Colonic mucosa (tissue), 4 donors: ENCODE measurements at regions not wholly inside any gene's neighbourhood (a gene's known extent, or its start where the extent isn't known, plus 50 kb on each side); places are given as distances from the start of the nearest gene placed in this dataset.

Source experiments
- DNase-seq: peaks from one replicate; pipeline ENCODE4 v3.0.0-alpha.2; 2020
- H3K27ac ChIP-seq: fragments of 200-600 bp; one replicate; pipeline ENCODE4 v1.8.0; 2021
- H3K27me3 ChIP-seq: fragments of 200-600 bp; one replicate; pipeline ENCODE4 v1.8.0; 2021
- H3K36me3 ChIP-seq: fragments of 200-600 bp; one replicate; pipeline ENCODE4 v1.8.0; 2021
- H3K4me1 ChIP-seq: fragments of 200-600 bp; one replicate; pipeline ENCODE4 v1.8.0; 2021; ENCODE audit warnings: mild to moderate bottlenecking
- H3K4me3 ChIP-seq: fragments of 200-600 bp; one replicate; pipeline ENCODE4 v1.8.0; 2021
- H3K9ac ChIP-seq, 2 donors: one replicate each; pipeline ENCODE4 v1.7.0; 2013; ENCODE audit warnings: control low read depth in 2 of 2, low read depth in 2 of 2, low read length in 2 of 2
- H3K9me3 ChIP-seq: fragments of 200-600 bp; one replicate; pipeline ENCODE4 v1.8.0; 2021
- intact Hi-C: fragments of 100-400 bp; cut with DNase I; formaldehyde crosslinking; loops from one replicate; pipeline ENCODE4 v1.14.1; 2022
- TF ChIP-seq, protein P1 (sequence below): fragments of 200-600 bp; IDR thresholded peaks from one replicate; pipeline ENCODE4 v1.8.0; 2022; ENCODE audit warnings: antibody characterized with exemption, mild to moderate bottlenecking
- donor health status: healthy.
- donor health status: DM: no; HTN: no; CAD: no.
- donor health status: DM: no; HTN: no; CAD: no.

DNA sequence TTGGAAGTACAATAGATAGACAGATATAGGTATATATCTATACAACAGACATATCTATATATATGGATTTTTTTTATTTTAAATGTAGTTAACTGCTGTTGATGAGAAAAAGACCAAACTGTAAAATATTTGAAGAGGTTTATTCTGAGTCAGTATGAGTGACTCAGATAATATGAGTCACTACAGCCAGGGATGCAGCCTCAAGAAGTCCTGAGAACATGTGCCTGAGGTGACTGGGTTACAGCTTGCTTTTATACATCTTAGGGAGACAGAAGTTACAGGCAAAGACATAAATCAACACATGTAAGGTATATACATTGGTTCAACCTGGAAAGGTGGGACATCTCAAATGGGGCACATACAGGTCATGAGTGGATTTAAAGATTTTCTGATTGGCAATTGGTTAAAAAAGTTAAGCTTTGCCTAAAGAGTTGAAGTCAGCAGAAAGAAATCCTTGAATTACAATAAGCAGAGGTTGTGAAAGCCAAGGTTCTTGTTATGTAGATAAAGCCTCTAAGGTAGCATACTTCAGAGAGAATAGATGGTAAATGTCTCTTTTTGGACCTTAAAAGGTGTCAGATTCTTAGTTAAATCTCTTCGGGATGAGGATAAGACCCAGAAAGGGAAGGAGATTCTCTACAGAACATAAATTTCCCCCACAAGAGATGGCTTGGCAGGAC, 149.9 kb downstream of the RBM43 start:
- no peak for DNase-seq
- no peak overlapping the region for H3K27ac ChIP-seq

GRCh38 chr2:151106805-151107506, 154.7 kb downstream of the RBM43 start:
- intact Hi-C loops, result no loop called here
- no peak overlapping the region for H3K9ac ChIP-seq
- TF ChIP-seq, protein P1, sequence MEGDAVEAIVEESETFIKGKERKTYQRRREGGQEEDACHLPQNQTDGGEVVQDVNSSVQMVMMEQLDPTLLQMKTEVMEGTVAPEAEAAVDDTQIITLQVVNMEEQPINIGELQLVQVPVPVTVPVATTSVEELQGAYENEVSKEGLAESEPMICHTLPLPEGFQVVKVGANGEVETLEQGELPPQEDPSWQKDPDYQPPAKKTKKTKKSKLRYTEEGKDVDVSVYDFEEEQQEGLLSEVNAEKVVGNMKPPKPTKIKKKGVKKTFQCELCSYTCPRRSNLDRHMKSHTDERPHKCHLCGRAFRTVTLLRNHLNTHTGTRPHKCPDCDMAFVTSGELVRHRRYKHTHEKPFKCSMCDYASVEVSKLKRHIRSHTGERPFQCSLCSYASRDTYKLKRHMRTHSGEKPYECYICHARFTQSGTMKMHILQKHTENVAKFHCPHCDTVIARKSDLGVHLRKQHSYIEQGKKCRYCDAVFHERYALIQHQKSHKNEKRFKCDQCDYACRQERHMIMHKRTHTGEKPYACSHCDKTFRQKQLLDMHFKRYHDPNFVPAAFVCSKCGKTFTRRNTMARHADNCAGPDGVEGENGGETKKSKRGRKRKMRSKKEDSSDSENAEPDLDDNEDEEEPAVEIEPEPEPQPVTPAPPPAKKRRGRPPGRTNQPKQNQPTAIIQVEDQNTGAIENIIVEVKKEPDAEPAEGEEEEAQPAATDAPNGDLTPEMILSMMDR, result no peak
- H3K27me3 ChIP-seq, result no peaks in the 10 kb centered on the region
- DNase-seq, result no peak
- no peaks in the 10 kb centered on the region for H3K9me3 ChIP-seq
- H3K36me3 ChIP-seq, result no peaks in the 10 kb centered on the region
- no peaks in the 10 kb centered on the region for H3K4me1 ChIP-seq
- no peak overlapping the region for H3K4me3 ChIP-seq
- H3K27ac ChIP-seq, result no peak overlapping the region

More for the DNA sequence above, 149.9 kb downstream of the RBM43 start:
- H3K4me3 ChIP-seq, result no peak overlapping the region
- H3K9me3 ChIP-seq, result no peaks in the 10 kb centered on the region
- no peaks in the 10 kb centered on the region for H3K36me3 ChIP-seq
- no peaks in the 10 kb centered on the region for H3K27me3 ChIP-seq
- TF ChIP-seq, protein P1, result no peak
- no peaks in the 10 kb centered on the region for H3K4me1 ChIP-seq
- H3K9ac ChIP-seq, result no peak overlapping the region
- intact Hi-C loops, result no loop called here

DNA sequence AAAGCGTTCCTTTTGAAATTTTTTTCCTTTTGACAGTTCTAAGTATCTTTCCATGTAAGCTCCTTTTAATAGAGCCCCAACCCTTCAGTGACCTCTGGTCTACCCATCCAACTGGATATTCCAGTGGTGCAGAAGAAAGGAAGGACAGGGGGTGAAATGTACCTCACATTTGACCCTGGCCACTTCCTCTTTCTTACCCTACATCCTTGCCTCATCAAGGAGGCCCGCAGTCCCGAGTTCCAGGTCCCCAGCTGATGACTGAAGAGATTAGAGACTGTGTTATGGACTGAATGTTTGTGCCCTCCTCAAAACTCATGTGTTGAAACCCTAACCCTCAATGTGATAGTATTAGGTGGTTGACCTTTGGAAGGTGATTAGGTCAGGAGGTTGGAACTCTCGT, 158.1 kb downstream of the RBM43 start:
- H3K9me3 ChIP-seq, result no peaks in the 10 kb centered on the region
- no peaks in the 10 kb centered on the region for H3K27me3 ChIP-seq
- DNase-seq, result no peak
- no peak overlapping the region for H3K9ac ChIP-seq
- H3K4me1 ChIP-seq, result no peaks in the 10 kb centered on the region
- no peaks in the 10 kb centered on the region for H3K36me3 ChIP-seq
- TF ChIP-seq, protein P1, result no peak
- no peak overlapping the region for H3K27ac ChIP-seq
- intact Hi-C loops, result no loop called here
- no peak overlapping the region for H3K4me3 ChIP-seq

DNA sequence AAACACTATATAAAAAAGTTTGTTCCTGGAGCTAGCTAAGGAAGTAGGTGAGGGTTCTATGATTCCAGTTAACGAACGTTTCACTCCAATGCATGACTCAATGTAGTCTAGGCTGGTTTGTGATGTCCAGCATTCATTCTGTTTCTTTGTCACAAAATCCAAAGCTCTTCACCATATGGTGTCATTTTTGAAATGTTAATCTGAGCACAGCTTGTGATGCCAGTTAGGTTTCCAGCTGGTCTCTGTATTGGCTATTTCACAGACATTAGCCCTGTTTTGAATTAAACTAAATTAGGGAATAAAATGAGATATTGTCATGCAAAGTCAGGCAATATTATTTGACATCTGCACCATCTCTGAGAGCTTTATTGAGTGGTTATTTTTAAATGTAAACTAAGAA, 159.4 kb downstream of the RBM43 start:
- Histone ChIP-seq H3K27ac (no peak overlapping the region), H3K4me3 (no peak overlapping the region), H3K9me3 (no peaks in the 10 kb centered on the region), H3K27me3 (no peaks in the 10 kb centered on the region), H3K9ac (no peak overlapping the region), H3K36me3 (no peaks in the 10 kb centered on the region), H3K4me1 (no peaks in the 10 kb centered on the region)
- TF ChIP-seq, protein P1, result no peak
- intact Hi-C loops, result no loop called here
- DNase-seq, result no peak

DNA sequence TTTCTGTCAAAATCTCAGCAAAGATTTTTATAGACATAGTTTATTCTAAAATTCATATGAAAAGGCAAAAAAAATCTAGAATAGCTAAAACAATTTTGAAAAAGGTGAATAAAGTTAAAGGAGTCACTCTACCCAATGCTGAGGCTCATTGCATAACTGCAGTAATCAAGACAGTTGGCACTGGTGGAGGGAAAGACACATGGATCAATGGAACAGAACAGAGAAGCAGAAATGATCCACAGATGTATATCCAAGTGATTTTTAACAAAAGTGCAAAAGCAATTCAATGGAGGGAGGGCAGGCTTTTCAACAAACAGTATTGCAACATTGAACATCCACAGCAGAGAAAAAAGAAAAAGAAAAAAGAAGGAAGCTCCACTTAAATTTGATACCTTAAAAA, 162.8 kb downstream of the RBM43 start:
- no peak overlapping the region for H3K27ac ChIP-seq
- TF ChIP-seq, protein P1, result no peak
- no peaks in the 10 kb centered on the region for H3K9me3 ChIP-seq
- no peaks in the 10 kb centered on the region for H3K27me3 ChIP-seq
- H3K4me3 ChIP-seq, result no peak overlapping the region
- intact Hi-C loops, result no loop called here
- H3K4me1 ChIP-seq, result no peaks in the 10 kb centered on the region
- no peak overlapping the region for H3K9ac ChIP-seq
- DNase-seq, result no peak
- H3K36me3 ChIP-seq, result no peaks in the 10 kb centered on the region
